CD1c-positive myeloid dendritic cell (primary cell): ENCODE measurements at regions not wholly inside any gene's neighbourhood (a gene's known extent, or its start where the extent isn't known, plus 50 kb on each side); places are given as distances from the start of the nearest gene placed in this dataset.

Experiments
- DNase-seq: peaks from one replicate; pipeline ENCODE4 v3.0.0-alpha.2; 2016; ENCODE audit errors: extremely low spot score

DNA sequence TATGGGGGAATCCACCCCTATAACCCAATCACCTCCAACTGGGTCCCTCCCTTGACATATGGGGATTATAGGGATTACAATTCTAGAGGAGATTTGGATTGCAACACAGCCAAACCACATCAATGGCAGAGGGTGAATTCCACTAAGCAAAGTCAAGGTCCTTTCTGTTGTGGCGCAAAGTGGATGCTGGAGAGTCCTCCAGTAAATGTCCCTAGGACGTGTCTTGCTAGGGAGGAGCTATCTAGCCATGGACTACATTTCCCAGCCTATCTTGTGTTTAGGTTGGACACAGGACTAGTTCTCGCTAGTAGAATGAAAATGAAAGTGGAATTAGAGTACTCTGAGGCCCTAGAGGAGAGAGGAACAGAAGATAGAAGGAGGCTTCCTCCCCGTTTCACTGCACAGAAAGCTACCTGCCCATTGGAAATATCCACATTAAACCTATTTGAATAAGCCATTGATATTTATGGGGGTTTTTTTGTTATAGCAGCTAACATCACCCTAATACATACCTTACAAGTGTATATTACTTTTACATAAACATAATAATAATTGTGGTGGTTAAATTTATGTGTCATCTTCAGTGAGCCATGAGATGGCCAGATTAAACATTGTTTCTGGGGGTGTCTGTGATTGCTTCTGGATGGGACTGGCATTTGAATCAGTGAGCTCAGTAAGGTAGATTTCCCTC lies 56.7 kb upstream of the ERCC4 start:
- no peak for DNase-seq

DNA sequence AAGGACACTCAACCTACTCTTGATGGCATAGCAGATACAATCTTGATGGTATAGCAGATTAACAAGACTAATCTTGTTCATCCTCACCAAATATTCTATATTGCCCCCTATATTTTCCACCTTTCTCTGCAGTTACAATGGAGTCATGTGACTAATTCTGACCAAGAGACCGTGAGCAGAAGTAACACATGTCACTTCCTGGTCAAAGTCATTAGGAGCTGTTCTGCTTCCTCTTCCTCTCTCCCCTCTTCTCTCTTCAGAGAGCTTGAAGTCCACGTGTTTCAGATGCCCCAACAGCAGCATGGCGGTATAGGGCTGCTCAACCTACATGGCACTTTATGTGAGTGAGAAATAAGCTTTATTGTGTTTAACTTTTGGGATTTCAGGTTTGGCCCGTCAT lies 55.3 kb upstream of the ERCC4 start:
- DNase-seq, result no peak

DNA sequence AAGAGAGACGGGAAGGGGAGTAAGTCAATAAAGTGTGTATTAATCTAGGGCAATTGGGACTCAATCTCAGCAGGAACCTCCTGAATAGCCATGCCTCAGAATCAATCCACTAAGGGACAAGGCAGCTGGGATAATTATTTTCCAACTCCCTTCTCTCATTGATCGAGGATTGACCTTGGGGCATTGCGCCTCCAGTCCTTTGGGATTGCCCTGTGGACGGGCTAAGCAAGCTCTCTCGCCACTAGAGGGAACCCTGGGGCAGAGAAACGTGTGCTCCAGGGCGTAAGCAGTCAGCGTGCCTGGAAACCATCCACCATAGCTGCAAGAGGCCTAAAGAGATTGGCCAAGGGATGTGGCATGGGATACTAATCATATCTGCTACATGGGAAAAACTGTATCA lies 53.9 kb upstream of the ERCC4 start:
- peak; percentile 21 for DNase-seq
